HepG2 (cell line): ENCODE measurements at regions not wholly inside any gene's neighbourhood (a gene's known extent, or its start where the extent isn't known, plus 50 kb on each side); places are given as distances from the start of the nearest gene placed in this dataset.

ENCODE experiments used
- NFE2L1 ChIP-seq: sonication (generic); formaldehyde crosslinking; IDR thresholded peaks from 2 replicates; pipeline ENCODE4 v1.4.0; 2020; ENCODE audit warnings: missing genetic modification reagents, mild to moderate bottlenecking, borderline replicate concordance
- PHF21A ChIP-seq: sonication (generic); formaldehyde crosslinking; IDR thresholded peaks from 2 replicates; pipeline ENCODE4 v1.5.0; 2020; ENCODE audit warnings: mild to moderate bottlenecking, missing genetic modification reagents
- PHF5A ChIP-seq: IDR thresholded peaks from one replicate; pipeline ENCODE4 v1.6.1; 2018; ENCODE audit warnings: low read depth, missing genetic modification reagents; ENCODE audit not compliant: unreplicated experiment
- RXRB ChIP-seq: IDR thresholded peaks from 2 replicates; pipeline ENCODE4 v1.6.1; 2016; ENCODE audit warnings: borderline replicate concordance, missing genetic modification reagents, missing compliant biosample characterization
- ZNF776 ChIP-seq: sonication (generic); formaldehyde crosslinking; IDR thresholded peaks from 2 replicates; pipeline ENCODE4 v1.4.0; 2020; ENCODE audit warnings: mild to moderate bottlenecking, missing genetic modification reagents
- TF ChIP-seq, protein P1 (sequence below): sonication (generic); formaldehyde crosslinking; conservative IDR thresholded peaks from 2 replicates; pipeline ENCODE4 v1.4.0; 2020; ENCODE audit warnings: missing genetic modification reagents
- TF ChIP-seq, protein P2 (sequence below): sonication (generic); IDR thresholded peaks from 2 replicates; pipeline ENCODE4 v1.6.1; 2016; ENCODE audit warnings: low read depth, borderline replicate concordance
- TF ChIP-seq, protein P3 (sequence below): sonication (generic); formaldehyde crosslinking; IDR thresholded peaks from 2 replicates; pipeline ENCODE4 v1.4.0; 2020; ENCODE audit warnings: missing genetic modification reagents
- TF ChIP-seq, protein P4 (sequence below), 2 experiments: IDR thresholded peaks; 2 replicates each; pipeline ENCODE4 v1.6.1; 2011 to 2012; ENCODE audit warnings: low read length in 2 of 2, borderline replicate concordance in 1 of 2, low read depth in 1 of 2, mild to moderate bottlenecking in 1 of 2, moderate library complexity in 1 of 2
- TF ChIP-seq, protein P5 (sequence below): IDR thresholded peaks from 2 replicates; pipeline ENCODE4 v1.6.1; 2016

DNA sequence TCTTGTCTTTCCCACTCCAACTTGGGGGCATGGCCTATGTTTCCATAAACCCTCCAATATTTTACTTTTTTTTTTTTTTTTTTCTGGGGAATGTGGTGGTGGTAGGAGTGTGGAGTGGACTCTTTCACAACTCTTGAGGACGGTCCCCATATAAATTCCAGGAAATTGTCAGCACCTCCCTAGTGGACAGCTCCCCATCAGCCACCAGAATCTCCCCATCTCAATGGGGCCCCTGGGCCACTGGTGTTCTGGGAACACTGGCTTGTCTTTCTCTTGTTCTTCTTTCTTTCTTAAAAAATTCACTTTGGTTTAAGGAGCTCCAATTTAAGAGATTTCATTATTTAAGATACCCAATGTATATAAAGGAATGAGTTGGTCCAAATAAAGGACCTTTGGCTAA is 74.1 kb downstream of the ADM start (continued):
- TF ChIP-seq, protein P1, sequence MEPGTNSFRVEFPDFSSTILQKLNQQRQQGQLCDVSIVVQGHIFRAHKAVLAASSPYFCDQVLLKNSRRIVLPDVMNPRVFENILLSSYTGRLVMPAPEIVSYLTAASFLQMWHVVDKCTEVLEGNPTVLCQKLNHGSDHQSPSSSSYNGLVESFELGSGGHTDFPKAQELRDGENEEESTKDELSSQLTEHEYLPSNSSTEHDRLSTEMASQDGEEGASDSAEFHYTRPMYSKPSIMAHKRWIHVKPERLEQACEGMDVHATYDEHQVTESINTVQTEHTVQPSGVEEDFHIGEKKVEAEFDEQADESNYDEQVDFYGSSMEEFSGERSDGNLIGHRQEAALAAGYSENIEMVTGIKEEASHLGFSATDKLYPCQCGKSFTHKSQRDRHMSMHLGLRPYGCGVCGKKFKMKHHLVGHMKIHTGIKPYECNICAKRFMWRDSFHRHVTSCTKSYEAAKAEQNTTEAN (CRISPR knock-in tag) = 0 out of 2 replicates have a peak, but pooled peaks have one; percentile 33
- TF ChIP-seq, protein P2, sequence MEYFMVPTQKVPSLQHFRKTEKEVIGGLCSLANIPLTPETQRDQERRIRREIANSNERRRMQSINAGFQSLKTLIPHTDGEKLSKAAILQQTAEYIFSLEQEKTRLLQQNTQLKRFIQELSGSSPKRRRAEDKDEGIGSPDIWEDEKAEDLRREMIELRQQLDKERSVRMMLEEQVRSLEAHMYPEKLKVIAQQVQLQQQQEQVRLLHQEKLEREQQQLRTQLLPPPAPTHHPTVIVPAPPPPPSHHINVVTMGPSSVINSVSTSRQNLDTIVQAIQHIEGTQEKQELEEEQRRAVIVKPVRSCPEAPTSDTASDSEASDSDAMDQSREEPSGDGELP = no peak
- TF ChIP-seq RXRB (0 out of 2 replicates have a peak, but pooled peaks have one; percentile 13), PHF5A (CRISPR knock-in tag) (no peak), ZNF776 (CRISPR knock-in tag) (no peak), PHF21A (CRISPR knock-in tag) (no peak), NFE2L1 (no peak)
- TF ChIP-seq, protein P3, sequence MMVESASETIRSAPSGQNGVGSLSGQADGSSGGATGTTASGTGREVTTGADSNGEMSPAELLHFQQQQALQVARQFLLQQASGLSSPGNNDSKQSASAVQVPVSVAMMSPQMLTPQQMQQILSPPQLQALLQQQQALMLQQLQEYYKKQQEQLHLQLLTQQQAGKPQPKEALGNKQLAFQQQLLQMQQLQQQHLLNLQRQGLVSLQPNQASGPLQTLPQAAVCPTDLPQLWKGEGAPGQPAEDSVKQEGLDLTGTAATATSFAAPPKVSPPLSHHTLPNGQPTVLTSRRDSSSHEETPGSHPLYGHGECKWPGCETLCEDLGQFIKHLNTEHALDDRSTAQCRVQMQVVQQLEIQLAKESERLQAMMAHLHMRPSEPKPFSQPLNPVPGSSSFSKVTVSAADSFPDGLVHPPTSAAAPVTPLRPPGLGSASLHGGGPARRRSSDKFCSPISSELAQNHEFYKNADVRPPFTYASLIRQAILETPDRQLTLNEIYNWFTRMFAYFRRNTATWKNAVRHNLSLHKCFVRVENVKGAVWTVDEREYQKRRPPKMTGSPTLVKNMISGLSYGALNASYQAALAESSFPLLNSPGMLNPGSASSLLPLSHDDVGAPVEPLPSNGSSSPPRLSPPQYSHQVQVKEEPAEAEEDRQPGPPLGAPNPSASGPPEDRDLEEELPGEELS = no peak
- TF ChIP-seq, protein P4, sequence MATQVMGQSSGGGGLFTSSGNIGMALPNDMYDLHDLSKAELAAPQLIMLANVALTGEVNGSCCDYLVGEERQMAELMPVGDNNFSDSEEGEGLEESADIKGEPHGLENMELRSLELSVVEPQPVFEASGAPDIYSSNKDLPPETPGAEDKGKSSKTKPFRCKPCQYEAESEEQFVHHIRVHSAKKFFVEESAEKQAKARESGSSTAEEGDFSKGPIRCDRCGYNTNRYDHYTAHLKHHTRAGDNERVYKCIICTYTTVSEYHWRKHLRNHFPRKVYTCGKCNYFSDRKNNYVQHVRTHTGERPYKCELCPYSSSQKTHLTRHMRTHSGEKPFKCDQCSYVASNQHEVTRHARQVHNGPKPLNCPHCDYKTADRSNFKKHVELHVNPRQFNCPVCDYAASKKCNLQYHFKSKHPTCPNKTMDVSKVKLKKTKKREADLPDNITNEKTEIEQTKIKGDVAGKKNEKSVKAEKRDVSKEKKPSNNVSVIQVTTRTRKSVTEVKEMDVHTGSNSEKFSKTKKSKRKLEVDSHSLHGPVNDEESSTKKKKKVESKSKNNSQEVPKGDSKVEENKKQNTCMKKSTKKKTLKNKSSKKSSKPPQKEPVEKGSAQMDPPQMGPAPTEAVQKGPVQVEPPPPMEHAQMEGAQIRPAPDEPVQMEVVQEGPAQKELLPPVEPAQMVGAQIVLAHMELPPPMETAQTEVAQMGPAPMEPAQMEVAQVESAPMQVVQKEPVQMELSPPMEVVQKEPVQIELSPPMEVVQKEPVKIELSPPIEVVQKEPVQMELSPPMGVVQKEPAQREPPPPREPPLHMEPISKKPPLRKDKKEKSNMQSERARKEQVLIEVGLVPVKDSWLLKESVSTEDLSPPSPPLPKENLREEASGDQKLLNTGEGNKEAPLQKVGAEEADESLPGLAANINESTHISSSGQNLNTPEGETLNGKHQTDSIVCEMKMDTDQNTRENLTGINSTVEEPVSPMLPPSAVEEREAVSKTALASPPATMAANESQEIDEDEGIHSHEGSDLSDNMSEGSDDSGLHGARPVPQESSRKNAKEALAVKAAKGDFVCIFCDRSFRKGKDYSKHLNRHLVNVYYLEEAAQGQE (IDR thresholded peaks at IDR 0.05; ENCODE audit: borderline replicate concordance in 1 of 2, low read depth in 1 of 2, low read length in 2 of 2) = peak; percentile 68 to 95
- TF ChIP-seq, protein P5, sequence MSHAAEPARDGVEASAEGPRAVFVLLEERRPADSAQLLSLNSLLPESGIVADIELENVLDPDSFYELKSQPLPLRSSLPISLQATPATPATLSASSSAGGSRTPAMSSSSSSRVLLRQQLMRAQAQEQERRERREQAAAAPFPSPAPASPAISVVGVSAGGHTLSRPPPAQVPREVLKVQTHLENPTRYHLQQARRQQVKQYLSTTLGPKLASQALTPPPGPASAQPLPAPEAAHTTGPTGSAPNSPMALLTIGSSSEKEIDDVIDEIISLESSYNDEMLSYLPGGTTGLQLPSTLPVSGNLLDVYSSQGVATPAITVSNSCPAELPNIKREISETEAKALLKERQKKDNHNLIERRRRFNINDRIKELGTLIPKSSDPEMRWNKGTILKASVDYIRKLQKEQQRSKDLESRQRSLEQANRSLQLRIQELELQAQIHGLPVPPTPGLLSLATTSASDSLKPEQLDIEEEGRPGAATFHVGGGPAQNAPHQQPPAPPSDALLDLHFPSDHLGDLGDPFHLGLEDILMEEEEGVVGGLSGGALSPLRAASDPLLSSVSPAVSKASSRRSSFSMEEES (CRISPR knock-in tag) = 0 out of 2 replicates have a peak, but pooled peaks have one; percentile 22
